ENCODE measurements at regions not wholly inside any gene's neighbourhood (a gene's known extent, or its start where the extent isn't known, plus 50 kb on each side); places are given as distances from the start of the nearest gene placed in this dataset.
"Not testable (repeated sequence)": the region's sequence is repeated elsewhere in the genome, so short reads cannot be mapped to it uniquely, and the experiment has no call there.

GRCh38 chr2:161504628-161505289 is 88.7 kb downstream of the TBR1 start:
- not testable (repeated sequence) for DNase-seq (ENCODE audit: low read depth); H3K4me3 ChIP-seq (ENCODE audit: low read depth, low read length); H3K36me3 ChIP-seq (ENCODE audit: control insufficient read depth, insufficient read depth, low read length); H3K27me3 ChIP-seq (ENCODE audit: control insufficient read depth, insufficient read depth, low read length)

- H3K36me3 ChIP-seq (ENCODE audit: control insufficient read depth, insufficient read depth, low read length); H3K4me3 ChIP-seq (ENCODE audit: low read depth, low read length); H3K27me3 ChIP-seq (ENCODE audit: control insufficient read depth, insufficient read depth, low read length); DNase-seq (ENCODE audit: low read depth): not testable (repeated sequence)
Measured at GRCh38 chr2:161505466-161505865, 89.4 kb downstream of the TBR1 start.

- not testable (repeated sequence) for H3K4me3 ChIP-seq (ENCODE audit: low read depth, low read length); H3K27me3 ChIP-seq (ENCODE audit: control insufficient read depth, insufficient read depth, low read length); H3K36me3 ChIP-seq (ENCODE audit: control insufficient read depth, insufficient read depth, low read length); DNase-seq (ENCODE audit: low read depth)
Measured at GRCh38 chr2:161513295-161514032, 97.4 kb downstream of the TBR1 start.

- TF ChIP-seq CTCF (IDR thresholded peaks at IDR 0.05; ENCODE audit: insufficient read depth, low read length, poor library complexity, severe bottlenecking) = no peak
- Histone ChIP-seq H3K4me3 (ENCODE audit: low read depth, low read length) (no peak overlapping the region), H3K27me3 (ENCODE audit: control insufficient read depth, insufficient read depth, low read length) (no peaks in the 10 kb centered on the region), H3K36me3 (ENCODE audit: control insufficient read depth, insufficient read depth, low read length) (no peaks in the 10 kb centered on the region)
- no peak for DNase-seq (ENCODE audit: low read depth)
Measured at GRCh38 chr2:161522796-161523195, 101.4 kb upstream of the SLC4A10 start.

- Histone ChIP-seq H3K36me3 (ENCODE audit: control insufficient read depth, insufficient read depth, low read length) (no peaks in the 10 kb centered on the region), H3K27me3 (ENCODE audit: control insufficient read depth, insufficient read depth, low read length) (no peaks in the 10 kb centered on the region), H3K4me3 (ENCODE audit: low read depth, low read length) (no peak overlapping the region)
- no peak for TF ChIP-seq CTCF (IDR thresholded peaks at IDR 0.05; ENCODE audit: insufficient read depth, low read length, poor library complexity, severe bottlenecking)
- DNase-seq (ENCODE audit: low read depth) = no peak
Measured at GRCh38 chr2:161533218-161533617, 91.0 kb upstream of the SLC4A10 start.

GRCh38 chr2:161546635-161547034 is 77.6 kb upstream of the SLC4A10 start:
- no peak for TF ChIP-seq CTCF (IDR thresholded peaks at IDR 0.05; ENCODE audit: insufficient read depth, low read length, poor library complexity, severe bottlenecking)
- Histone ChIP-seq H3K27me3 (ENCODE audit: control insufficient read depth, insufficient read depth, low read length) (no peaks in the 10 kb centered on the region), H3K36me3 (ENCODE audit: control insufficient read depth, insufficient read depth, low read length) (no peaks in the 10 kb centered on the region)

GRCh38 chr2:161547130-161547529 is 77.1 kb upstream of the SLC4A10 start:
- no peaks in the 10 kb centered on the region for H3K27me3 ChIP-seq (ENCODE audit: control insufficient read depth, insufficient read depth, low read length)
- H3K4me3 ChIP-seq (ENCODE audit: low read depth, low read length) = no peak overlapping the region
- H3K36me3 ChIP-seq (ENCODE audit: control insufficient read depth, insufficient read depth, low read length) = no peaks in the 10 kb centered on the region
- DNase-seq (ENCODE audit: low read depth) = no peak
- no peak for TF ChIP-seq CTCF (IDR thresholded peaks at IDR 0.05; ENCODE audit: insufficient read depth, low read length, poor library complexity, severe bottlenecking)

More at GRCh38 chr2:161546635-161547034, 77.6 kb upstream of the SLC4A10 start:
- H3K4me3 ChIP-seq (ENCODE audit: low read depth, low read length) = no peak overlapping the region
- no peak for DNase-seq (ENCODE audit: low read depth)
